ENCODE measurements at regions not wholly inside any gene's neighbourhood (a gene's known extent, or its start where the extent isn't known, plus 50 kb on each side); places are given as distances from the start of the nearest gene placed in this dataset.

DNA sequence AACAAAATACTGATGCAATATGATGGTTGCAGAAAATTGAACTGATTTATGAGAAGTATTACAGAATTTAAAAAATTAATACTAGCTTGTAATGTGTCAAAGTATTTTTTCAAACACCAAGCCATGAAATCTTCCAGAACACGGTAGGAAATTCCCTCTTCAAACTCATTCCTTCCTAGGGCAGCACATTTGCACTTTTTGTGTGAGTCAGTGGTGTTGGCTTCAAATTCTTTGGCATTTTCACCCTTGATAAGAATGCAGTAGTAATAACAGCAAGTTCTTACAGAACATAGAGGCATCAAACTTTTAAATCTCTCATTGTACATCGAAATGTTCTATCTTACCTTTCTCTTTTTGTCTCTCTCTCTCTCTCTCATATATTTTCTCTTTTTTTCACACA is 191.8 kb downstream of the CGGBP1 start:
- H3K27me3 Mint-ChIP-seq (ENCODE audit: unreplicated experiment), result no peaks in the 10 kb centered on the region
- no peak overlapping the region for H3K27ac Mint-ChIP-seq (ENCODE audit: unreplicated experiment)
- H3K9me3 Mint-ChIP-seq (ENCODE audit: unreplicated experiment), result no peaks in the 10 kb centered on the region
- no peaks in the 10 kb centered on the region for H3K36me3 Mint-ChIP-seq (ENCODE audit: low read depth, unreplicated experiment)
- DNase-seq (ENCODE audit: low spot score), result no peak
- no peak overlapping the region for H3K4me3 Mint-ChIP-seq (ENCODE audit: unreplicated experiment)
- no peaks in the 10 kb centered on the region for H3K4me1 Mint-ChIP-seq (ENCODE audit: unreplicated experiment)
- TF ChIP-seq, protein P1, sequence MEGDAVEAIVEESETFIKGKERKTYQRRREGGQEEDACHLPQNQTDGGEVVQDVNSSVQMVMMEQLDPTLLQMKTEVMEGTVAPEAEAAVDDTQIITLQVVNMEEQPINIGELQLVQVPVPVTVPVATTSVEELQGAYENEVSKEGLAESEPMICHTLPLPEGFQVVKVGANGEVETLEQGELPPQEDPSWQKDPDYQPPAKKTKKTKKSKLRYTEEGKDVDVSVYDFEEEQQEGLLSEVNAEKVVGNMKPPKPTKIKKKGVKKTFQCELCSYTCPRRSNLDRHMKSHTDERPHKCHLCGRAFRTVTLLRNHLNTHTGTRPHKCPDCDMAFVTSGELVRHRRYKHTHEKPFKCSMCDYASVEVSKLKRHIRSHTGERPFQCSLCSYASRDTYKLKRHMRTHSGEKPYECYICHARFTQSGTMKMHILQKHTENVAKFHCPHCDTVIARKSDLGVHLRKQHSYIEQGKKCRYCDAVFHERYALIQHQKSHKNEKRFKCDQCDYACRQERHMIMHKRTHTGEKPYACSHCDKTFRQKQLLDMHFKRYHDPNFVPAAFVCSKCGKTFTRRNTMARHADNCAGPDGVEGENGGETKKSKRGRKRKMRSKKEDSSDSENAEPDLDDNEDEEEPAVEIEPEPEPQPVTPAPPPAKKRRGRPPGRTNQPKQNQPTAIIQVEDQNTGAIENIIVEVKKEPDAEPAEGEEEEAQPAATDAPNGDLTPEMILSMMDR (IDR thresholded peaks at IDR 0.05; ENCODE audit: unreplicated experiment), result no peak

DNA sequence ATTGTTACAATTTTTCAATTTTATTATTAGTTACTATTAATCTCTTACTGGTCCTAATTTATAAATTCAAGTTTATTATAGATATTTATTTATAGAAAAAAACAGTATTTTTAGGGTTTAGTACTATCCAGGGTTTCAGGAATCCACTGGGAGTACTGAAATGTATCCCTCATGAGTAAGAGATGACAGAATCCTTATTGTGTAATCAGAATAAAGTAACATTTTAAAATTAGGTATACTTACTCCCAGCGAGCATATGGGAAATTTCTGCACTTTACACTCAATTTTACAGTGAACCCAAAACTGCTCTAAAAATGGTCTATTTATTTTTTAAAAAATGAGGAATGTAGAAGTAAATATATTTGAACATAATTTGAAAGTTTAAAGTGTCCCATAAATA is 202.7 kb downstream of the CGGBP1 start:
- peaks cover 2% of the 10 kb centered on the region for H3K27me3 Mint-ChIP-seq (ENCODE audit: unreplicated experiment)
- no peak overlapping the region for H3K4me3 Mint-ChIP-seq (ENCODE audit: unreplicated experiment)
- DNase-seq (ENCODE audit: low spot score), result no peak
- H3K27ac Mint-ChIP-seq (ENCODE audit: unreplicated experiment), result no peak overlapping the region
- H3K9me3 Mint-ChIP-seq (ENCODE audit: unreplicated experiment), result no peaks in the 10 kb centered on the region
- H3K36me3 Mint-ChIP-seq (ENCODE audit: low read depth, unreplicated experiment), result no peaks in the 10 kb centered on the region
- TF ChIP-seq, protein P1 (IDR thresholded peaks at IDR 0.05; ENCODE audit: unreplicated experiment), result no peak
- H3K4me1 Mint-ChIP-seq (ENCODE audit: unreplicated experiment), result no peaks in the 10 kb centered on the region

DNA sequence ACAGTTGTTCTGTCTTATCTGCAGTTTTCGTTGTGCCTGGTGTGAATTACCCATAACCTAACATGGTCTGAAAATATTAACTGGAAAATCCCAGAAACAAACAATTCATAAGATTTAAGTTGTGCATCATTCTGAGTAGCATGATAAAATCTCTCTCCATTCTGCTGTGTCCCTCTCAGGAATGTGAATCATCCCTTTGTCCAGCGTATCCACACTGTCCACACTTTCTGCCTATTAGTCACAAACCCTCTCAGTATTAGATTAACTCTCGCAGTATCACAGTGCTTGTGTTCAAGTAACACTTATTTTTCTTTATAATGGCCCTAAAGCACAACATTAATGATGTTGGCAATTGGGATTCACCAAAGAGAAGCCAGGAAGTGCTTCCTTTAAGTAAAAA is 203.2 kb downstream of the CGGBP1 start:
- TF ChIP-seq, protein P1 (IDR thresholded peaks at IDR 0.05; ENCODE audit: unreplicated experiment), result no peak
- Mint-ChIP-seq H3K27ac (ENCODE audit: unreplicated experiment) (no peak overlapping the region), H3K9me3 (ENCODE audit: unreplicated experiment) (no peaks in the 10 kb centered on the region), H3K36me3 (ENCODE audit: low read depth, unreplicated experiment) (no peaks in the 10 kb centered on the region), H3K4me3 (ENCODE audit: unreplicated experiment) (no peak overlapping the region), H3K27me3 (ENCODE audit: unreplicated experiment) (peaks cover 2% of the 10 kb centered on the region), H3K4me1 (ENCODE audit: unreplicated experiment) (no peaks in the 10 kb centered on the region)
- no peak for DNase-seq (ENCODE audit: low spot score)

DNA sequence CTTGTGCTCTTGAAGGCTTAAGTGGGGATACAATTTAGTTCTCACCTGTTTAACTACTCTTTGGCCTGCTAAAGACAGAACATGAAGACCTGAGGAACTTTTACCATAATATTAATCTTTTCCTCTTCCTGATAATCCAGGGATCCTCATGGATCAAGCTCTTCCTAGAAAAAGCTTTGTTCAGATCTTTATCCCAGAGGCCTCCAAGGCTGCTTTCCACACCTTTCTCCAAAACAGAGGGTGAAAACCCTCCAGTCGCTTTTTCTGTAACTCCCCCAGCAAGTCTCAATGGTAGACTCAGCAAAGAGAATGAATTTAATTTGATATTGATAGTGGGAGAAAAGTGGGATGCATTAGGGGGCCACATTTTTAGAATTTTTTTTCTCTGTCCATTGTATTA is 203.6 kb downstream of the CGGBP1 start:
- no peak for DNase-seq (ENCODE audit: low spot score)
- TF ChIP-seq, protein P1 (IDR thresholded peaks at IDR 0.05; ENCODE audit: unreplicated experiment), result no peak
- H3K4me1 Mint-ChIP-seq (ENCODE audit: unreplicated experiment), result no peaks in the 10 kb centered on the region
- H3K27ac Mint-ChIP-seq (ENCODE audit: unreplicated experiment), result no peak overlapping the region
- H3K4me3 Mint-ChIP-seq (ENCODE audit: unreplicated experiment), result no peak overlapping the region
- no peaks in the 10 kb centered on the region for H3K9me3 Mint-ChIP-seq (ENCODE audit: unreplicated experiment)
- H3K27me3 Mint-ChIP-seq (ENCODE audit: unreplicated experiment), result peaks cover 2% of the 10 kb centered on the region
- no peaks in the 10 kb centered on the region for H3K36me3 Mint-ChIP-seq (ENCODE audit: low read depth, unreplicated experiment)

DNA sequence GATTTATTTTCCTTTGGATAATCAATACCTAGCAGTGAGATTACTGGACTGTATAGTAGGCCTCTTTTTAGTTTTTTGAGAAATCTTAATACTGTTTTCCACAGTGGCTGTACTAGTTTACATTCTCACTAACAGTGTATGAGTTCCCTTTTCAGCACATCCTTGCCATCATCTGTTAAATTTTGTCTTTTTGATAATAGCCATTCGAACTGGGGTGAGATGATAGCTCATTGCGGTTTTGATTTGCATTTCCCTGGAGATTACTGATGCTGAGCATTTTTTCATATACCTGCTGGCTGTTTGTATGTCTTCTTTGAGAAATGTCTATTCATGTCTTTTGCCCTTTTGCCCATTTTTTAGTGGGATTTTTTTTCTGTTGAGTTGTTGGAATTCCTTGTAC is 210.8 kb downstream of the CGGBP1 start:
- Mint-ChIP-seq H3K27ac (ENCODE audit: unreplicated experiment) (no peak overlapping the region), H3K36me3 (ENCODE audit: low read depth, unreplicated experiment) (no peaks in the 10 kb centered on the region), H3K9me3 (ENCODE audit: unreplicated experiment) (no peaks in the 10 kb centered on the region), H3K27me3 (ENCODE audit: unreplicated experiment) (no peaks in the 10 kb centered on the region), H3K4me1 (ENCODE audit: unreplicated experiment) (no peaks in the 10 kb centered on the region), H3K4me3 (ENCODE audit: unreplicated experiment) (no peak overlapping the region)
- no peak for DNase-seq (ENCODE audit: low spot score)
- TF ChIP-seq, protein P1 (IDR thresholded peaks at IDR 0.05; ENCODE audit: unreplicated experiment), result no peak

All from endothelial cell (in vitro differentiated cells).